ENCODE measurements at regions not wholly inside any gene's neighbourhood (a gene's known extent, or its start where the extent isn't known, plus 50 kb on each side); places are given as distances from the start of the nearest gene placed in this dataset.

- H3K27ac ChIP-seq (replicated peaks): no peak overlapping the region
- no peak for TF ChIP-seq SPI1 (IDR thresholded peaks at IDR 0.05; ENCODE audit: borderline replicate concordance, low read depth)
- TF ChIP-seq REST (IDR thresholded peaks at IDR 0.05; ENCODE audit: insufficient replicate concordance, low read depth): no peak
- no peak for TF ChIP-seq GABPA (IDR thresholded peaks at IDR 0.05; ENCODE audit: low read depth)
- TF ChIP-seq POLR2AphosphoS5 (IDR thresholded peaks at IDR 0.05; ENCODE audit: low read depth): no peak
- TF ChIP-seq CTCF (IDR thresholded peaks at IDR 0.05; ENCODE audit: insufficient read depth, low read length): no peak
- no peak overlapping the region for H3K4me3 ChIP-seq (replicated peaks; ENCODE audit: insufficient read depth, low read length)
- H3K27me3 ChIP-seq (ENCODE audit: insufficient read depth, poor library complexity, severe bottlenecking): no peaks in the 10 kb centered on the region
- DNase-seq (ENCODE audit: low read depth in 1 of 2, low spot score in 1 of 2): no peak
Measured at GRCh38 chr7:115123441-115123840, 201.5 kb downstream of the MDFIC start.

- DNase-seq (ENCODE audit: low read depth in 1 of 2, low spot score in 1 of 2): no peak
- Histone ChIP-seq H3K4me3 (replicated peaks; ENCODE audit: insufficient read depth, low read length) (no peak overlapping the region), H3K27ac (replicated peaks) (no peak overlapping the region), H3K27me3 (ENCODE audit: insufficient read depth, poor library complexity, severe bottlenecking) (no peaks in the 10 kb centered on the region)
- TF ChIP-seq REST (IDR thresholded peaks at IDR 0.05; ENCODE audit: insufficient replicate concordance, low read depth) (no peak), CTCF (IDR thresholded peaks at IDR 0.05; ENCODE audit: insufficient read depth, low read length) (no peak), POLR2AphosphoS5 (IDR thresholded peaks at IDR 0.05; ENCODE audit: low read depth) (no peak), SPI1 (IDR thresholded peaks at IDR 0.05; ENCODE audit: borderline replicate concordance, low read depth) (no peak), GABPA (IDR thresholded peaks at IDR 0.05; ENCODE audit: low read depth) (no peak)
Measured at GRCh38 chr7:115122388-115122787, 200.5 kb downstream of the MDFIC start.

- H3K27ac ChIP-seq (replicated peaks): no peak overlapping the region
- H3K27me3 ChIP-seq (ENCODE audit: insufficient read depth, poor library complexity, severe bottlenecking): no peaks in the 10 kb centered on the region
- DNase-seq (ENCODE audit: low read depth in 1 of 2, low spot score in 1 of 2): no peak
- no peak overlapping the region for H3K4me3 ChIP-seq (replicated peaks; ENCODE audit: insufficient read depth, low read length)
- TF ChIP-seq SPI1 (IDR thresholded peaks at IDR 0.05; ENCODE audit: borderline replicate concordance, low read depth): no peak
Measured at GRCh38 chr7:115117748-115118147, 195.9 kb downstream of the MDFIC start.

- TF ChIP-seq SPI1 (IDR thresholded peaks at IDR 0.05; ENCODE audit: borderline replicate concordance, low read depth) (no peak), CTCF (IDR thresholded peaks at IDR 0.05; ENCODE audit: insufficient read depth, low read length) (no peak), GABPA (IDR thresholded peaks at IDR 0.05; ENCODE audit: low read depth) (no peak), POLR2AphosphoS5 (IDR thresholded peaks at IDR 0.05; ENCODE audit: low read depth) (no peak), REST (IDR thresholded peaks at IDR 0.05; ENCODE audit: insufficient replicate concordance, low read depth) (no peak)
- no peaks in the 10 kb centered on the region for H3K27me3 ChIP-seq (ENCODE audit: insufficient read depth, poor library complexity, severe bottlenecking)
Measured at GRCh38 chr7:115116773-115117715, 195.2 kb downstream of the MDFIC start.

More at GRCh38 chr7:115116773-115117715, 195.2 kb downstream of the MDFIC start:
- no peak for DNase-seq (ENCODE audit: low read depth in 1 of 2, low spot score in 1 of 2)
- Histone ChIP-seq H3K27ac (replicated peaks) (no peak overlapping the region), H3K4me3 (replicated peaks; ENCODE audit: insufficient read depth, low read length) (no peak overlapping the region)

Data from HL-60 (cell line).